Small intestine (tissue), 7 donors: ENCODE measurements at regions not wholly inside any gene's neighbourhood (a gene's known extent, or its start where the extent isn't known, plus 50 kb on each side); places are given as distances from the start of the nearest gene placed in this dataset.
"Not testable (repeated sequence)": the region's sequence is repeated elsewhere in the genome, so short reads cannot be mapped to it uniquely, and the experiment has no call there.

Source experiments
- DNase-seq, 2 donors: peaks; one replicate each; pipeline versions ENCODE4 v3.0.0 to v3.0.0-alpha.2; 2013
- FAIRE-seq: peaks from 2 replicates; lab custom pipeline; 2012; peaks lifted over from hg19 to GRCh38; lab: Jason Lieb, UNC
- H3K27ac ChIP-seq, 3 donors: one replicate each; pipeline ENCODE4 v1.5.1; 2013; ENCODE audit warnings: low read length in 2 of 3, mild to moderate bottlenecking in 2 of 3, control low read depth in 1 of 3, inconsistent platforms in 1 of 3, low read depth in 1 of 3, moderate library complexity in 1 of 3
- H3K27me3 ChIP-seq, 3 donors: one replicate each; pipeline ENCODE4 v1.6.1; 2013; ENCODE audit warnings: low read length in 3 of 3, inconsistent platforms in 1 of 3; ENCODE audit not compliant: control insufficient read depth in 3 of 3, insufficient read depth in 3 of 3
- H3K36me3 ChIP-seq, 3 donors: one replicate each; pipeline ENCODE4 v1.6.1; 2013; ENCODE audit warnings: low read length in 3 of 3, inconsistent platforms in 1 of 3, low read depth in 1 of 3, mild to moderate bottlenecking in 1 of 3, moderate library complexity in 1 of 3; ENCODE audit not compliant: control insufficient read depth in 3 of 3, insufficient read depth in 2 of 3
- H3K4me1 ChIP-seq, 3 donors: one replicate each; pipeline ENCODE4 v1.6.1; 2013; ENCODE audit warnings: low read length in 2 of 3, inconsistent platforms in 1 of 3, low read depth in 1 of 3, mild to moderate bottlenecking in 1 of 3, moderate library complexity in 1 of 3; ENCODE audit not compliant: control insufficient read depth in 3 of 3, insufficient read depth in 2 of 3
- H3K4me3 ChIP-seq, 3 donors: one replicate each; pipeline ENCODE4 v1.5.1; 2013; ENCODE audit warnings: low read length in 3 of 3, control low read depth in 1 of 3, inconsistent platforms in 1 of 3, low read depth in 1 of 3, mild to moderate bottlenecking in 1 of 3, moderate library complexity in 1 of 3
- H3K9me3 ChIP-seq, 2 donors: one replicate each; pipeline ENCODE4 v1.6.1; 2013; ENCODE audit warnings: low read depth in 1 of 2, low read length in 1 of 2; ENCODE audit not compliant: control insufficient read depth in 2 of 2, insufficient read depth in 1 of 2
- WGBS, 3 donors: extraction: QIAGEN DNeasy Blood & Tissue Kit; methylation state at CpG; one replicate each; pipeline ENCODE4 v1.1.7; 2013; 5-methylcytosine and 5-hydroxymethylcytosine counted together
- donor health status: healthy with polysubstance abuse.
- donor health status: control.
- donor health status: control.
- donor health status: Bipolar disorder and iron deficiency.
- donor health status: healthy.

- H3K36me3 ChIP-seq, FAIRE-seq, DNase-seq, H3K27ac ChIP-seq, H3K4me1 ChIP-seq, H3K9me3 ChIP-seq, H3K4me3 ChIP-seq, H3K27me3 ChIP-seq: not testable (repeated sequence)
- 85 to 93% (median 86%) methylated on average over 15 of the region's 15 CpGs for WGBS, 3 donors
Observed at GRCh38 chr6:164602415-164602814, 707.0 kb downstream of the C6orf118 start.

GRCh38 chr6:164581563-164581962, 727.8 kb downstream of the C6orf118 start:
- Histone ChIP-seq H3K9me3 (peaks cover 0 to 28% of the 10 kb centered on the region in 2 donors), H3K27me3 (no peaks in the 10 kb centered on the region), H3K4me1 (no peaks in the 10 kb centered on the region), H3K36me3 (no peaks in the 10 kb centered on the region), H3K4me3 (no peak overlapping the region), H3K27ac (no peak overlapping the region)
- 42 to 73% (median 51%) methylated on average over 4 of the region's 4 CpGs for WGBS, 3 donors
- FAIRE-seq (no peak), DNase-seq (no peak)

- H3K9me3 ChIP-seq: peaks cover 0 to 23% of the 10 kb centered on the region in 2 donors
- H3K27me3 ChIP-seq: no peaks in the 10 kb centered on the region
- DNase-seq (no peak), FAIRE-seq (no peak)
- WGBS, 3 donors: 53 to 66% (median 59%) methylated on average over 3 of the region's 3 CpGs
- H3K27ac ChIP-seq: no peak overlapping the region
- no peaks in the 10 kb centered on the region for H3K4me1 ChIP-seq
- no peak overlapping the region for H3K4me3 ChIP-seq
- H3K36me3 ChIP-seq: no peaks in the 10 kb centered on the region
Observed at GRCh38 chr6:164579035-164579434, 730.4 kb downstream of the C6orf118 start.

GRCh38 chr6:164578616-164579015, 730.8 kb downstream of the C6orf118 start:
- FAIRE-seq: no peak
- no peak for DNase-seq
- H3K4me3 ChIP-seq: no peak overlapping the region
- no peaks in the 10 kb centered on the region for H3K36me3 ChIP-seq
- no peaks in the 10 kb centered on the region for H3K27me3 ChIP-seq
- H3K4me1 ChIP-seq: no peaks in the 10 kb centered on the region
- WGBS, 3 donors: 66 to 83% (median 70%) methylated on average over 3 of the region's 3 CpGs
- H3K9me3 ChIP-seq: peaks cover 0 to 20% of the 10 kb centered on the region in 2 donors
- no peak overlapping the region for H3K27ac ChIP-seq

- Histone ChIP-seq H3K4me3 (no peak overlapping the region), H3K9me3 (peaks cover 0 to 5% of the 10 kb centered on the region in 2 donors), H3K27me3 (no peaks in the 10 kb centered on the region), H3K36me3 (no peaks in the 10 kb centered on the region), H3K27ac (no peak overlapping the region), H3K4me1 (no peaks in the 10 kb centered on the region)
- no peak for DNase-seq
- WGBS, 3 donors: 79 to 90% (median 81%) methylated on average over 6 of the region's 6 CpGs
- no peak for FAIRE-seq
Observed at GRCh38 chr6:164570801-164571200, 738.6 kb downstream of the C6orf118 start.

GRCh38 chr6:164569509-164569908, 739.9 kb downstream of the C6orf118 start:
- FAIRE-seq (no peak), DNase-seq (no peak)
- H3K27me3 ChIP-seq: no peaks in the 10 kb centered on the region
- no peaks in the 10 kb centered on the region for H3K4me1 ChIP-seq
- H3K4me3 ChIP-seq: no peak overlapping the region
- no peaks in the 10 kb centered on the region for H3K36me3 ChIP-seq
- no peak overlapping the region for H3K27ac ChIP-seq
- H3K9me3 ChIP-seq: peaks cover 0 to 5% of the 10 kb centered on the region in 2 donors
- 20 to 46% (median 35%) methylated on average over 1 of the region's 1 CpG for WGBS, 3 donors

- no peaks in the 10 kb centered on the region for H3K36me3 ChIP-seq
- DNase-seq (no peak), FAIRE-seq (no peak)
- 77 to 84% (median 84%) methylated on average over 2 of the region's 2 CpGs for WGBS, 3 donors
- no peak overlapping the region for H3K4me3 ChIP-seq
- H3K27ac ChIP-seq: no peak overlapping the region
- no peaks in the 10 kb centered on the region for H3K4me1 ChIP-seq
- no peaks in the 10 kb centered on the region for H3K27me3 ChIP-seq
- H3K9me3 ChIP-seq: peaks cover 2 to 19% of the 10 kb centered on the region in 2 donors
Observed at GRCh38 chr6:164563924-164564323, 745.5 kb downstream of the C6orf118 start.

- WGBS, 3 donors: 74 to 79% (median 74%) methylated on average over 1 of the region's 1 CpG
Observed at GRCh38 chr6:164561656-164562055, 747.7 kb downstream of the C6orf118 start.

More at GRCh38 chr6:164561656-164562055, 747.7 kb downstream of the C6orf118 start:
- Histone ChIP-seq H3K4me1 (no peaks in the 10 kb centered on the region), H3K27me3 (no peaks in the 10 kb centered on the region), H3K36me3 (no peaks in the 10 kb centered on the region), H3K9me3 (peaks cover 2 to 18% of the 10 kb centered on the region in 2 donors), H3K27ac (no peak overlapping the region), H3K4me3 (no peak overlapping the region)
- DNase-seq (no peak), FAIRE-seq (no peak)
